Large intestine (tissue), 3 donors: ENCODE measurements at regions not wholly inside any gene's neighbourhood (a gene's known extent, or its start where the extent isn't known, plus 50 kb on each side); places are given as distances from the start of the nearest gene placed in this dataset.
"Not testable (repeated sequence)": the region's sequence is repeated elsewhere in the genome, so short reads cannot be mapped to it uniquely, and the experiment has no call there.

Source experiments
- DNase-seq, 2 donors: peaks; one replicate each; pipeline versions ENCODE4 v3.0.0 to v3.0.0-alpha.2; 2013
- H3K27ac ChIP-seq: one replicate; pipeline ENCODE4 v1.5.1; 2013; ENCODE audit warnings: low read length
- H3K27me3 ChIP-seq: 2 replicates; pipeline ENCODE4 v1.6.1; 2013; ENCODE audit warnings: low read length; ENCODE audit not compliant: control insufficient read depth, insufficient read depth
- H3K36me3 ChIP-seq: 2 replicates; pipeline ENCODE4 v1.6.1; 2013; ENCODE audit warnings: low read length; ENCODE audit not compliant: control insufficient read depth, insufficient read depth
- H3K4me1 ChIP-seq: one replicate; pipeline ENCODE4 v1.6.1; 2013; ENCODE audit warnings: low read length; ENCODE audit not compliant: control insufficient read depth, insufficient read depth
- H3K4me3 ChIP-seq: one replicate; pipeline ENCODE4 v1.5.1; 2013; ENCODE audit warnings: low read length
- H3K9me3 ChIP-seq: one replicate; pipeline ENCODE4 v1.6.1; 2013; ENCODE audit warnings: mild to moderate bottlenecking, low read depth, low read length, moderate library complexity; ENCODE audit not compliant: control insufficient read depth
- WGBS: methylation state at CpG from one replicate; pipeline ENCODE4 v1.1.5; 2013; ENCODE audit warnings: low lambda C conversion rate; ENCODE audit not compliant: insufficient coverage; 5-methylcytosine and 5-hydroxymethylcytosine counted together

DNA sequence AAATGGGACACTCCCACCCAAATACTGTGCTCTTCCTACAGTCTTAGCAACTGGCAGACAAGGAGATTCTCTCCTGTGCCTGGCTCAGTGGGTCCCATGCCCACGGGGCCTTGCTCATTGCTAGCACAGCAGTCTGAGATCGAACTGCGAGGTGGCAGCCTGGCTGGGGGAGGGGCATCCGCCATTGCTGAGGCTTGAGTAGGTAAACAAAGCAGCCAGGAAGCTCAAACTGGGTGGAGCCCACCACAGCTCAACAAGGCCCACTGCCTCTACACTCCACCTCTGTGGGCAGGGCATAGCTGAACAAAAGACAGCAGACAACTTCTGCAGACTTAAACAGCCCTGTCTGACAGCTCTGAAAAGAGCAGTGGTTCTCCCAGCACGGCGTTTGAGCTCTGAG, 174.8 kb downstream of the COL12A1 start:
- H3K27ac ChIP-seq, H3K4me3 ChIP-seq, H3K36me3 ChIP-seq, H3K4me1 ChIP-seq, DNase-seq, H3K9me3 ChIP-seq, H3K27me3 ChIP-seq: not testable (repeated sequence)
- no CpG with 5 or more reads among the region's 6 CpGs for WGBS

DNA sequence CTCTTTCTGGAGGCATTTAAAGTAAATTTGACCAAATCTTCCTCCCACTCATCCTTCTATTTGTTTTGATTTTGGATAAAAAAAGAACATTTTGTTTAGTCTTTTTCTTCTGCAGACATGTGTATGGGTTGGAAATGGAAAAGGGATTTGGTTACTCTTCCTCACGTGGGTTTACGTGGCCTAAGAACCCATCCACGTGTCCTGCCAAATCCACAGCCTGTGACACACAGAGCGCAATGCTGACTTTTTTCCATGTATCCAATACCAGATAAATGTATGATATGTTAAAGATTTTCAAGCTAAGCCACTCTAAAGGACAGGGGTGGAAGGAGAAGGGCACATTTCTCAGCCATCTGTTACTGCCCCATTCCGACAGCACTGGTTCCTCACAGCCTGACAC, 176.5 kb downstream of the COL12A1 start:
- Histone ChIP-seq H3K27ac (no peak overlapping the region), H3K4me3 (no peak overlapping the region), H3K4me1 (no peaks in the 10 kb centered on the region), H3K36me3 (no peaks in the 10 kb centered on the region), H3K9me3 (no peaks in the 10 kb centered on the region), H3K27me3 (no peaks in the 10 kb centered on the region)
- DNase-seq: no peak
- 85% methylated on average over 4 of the region's 5 CpGs for WGBS

DNA sequence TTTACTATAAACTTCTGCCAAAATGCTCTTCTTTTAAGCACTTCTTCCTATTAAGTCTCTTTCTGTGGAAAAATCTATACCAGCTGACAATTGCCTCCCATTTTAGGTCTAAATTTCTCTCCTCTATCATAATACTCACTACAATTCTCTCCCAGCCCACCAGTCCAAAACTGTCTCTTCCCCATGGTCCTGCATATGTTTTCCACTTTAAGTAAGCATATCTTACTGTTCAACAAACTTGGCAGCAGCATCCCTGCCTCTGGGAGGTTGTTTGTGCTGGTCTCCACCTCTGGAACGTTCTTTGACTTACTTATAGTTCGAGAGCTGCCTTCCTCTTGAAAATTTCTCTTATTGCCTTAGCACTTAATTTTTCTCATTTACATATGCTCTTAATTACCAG, 180.5 kb downstream of the COL12A1 start:
- H3K27ac ChIP-seq: no peak overlapping the region
- 100% methylated on average over 1 of the region's 2 CpGs for WGBS
- no peaks in the 10 kb centered on the region for H3K27me3 ChIP-seq
- no peaks in the 10 kb centered on the region for H3K4me1 ChIP-seq
- H3K36me3 ChIP-seq: no peaks in the 10 kb centered on the region
- no peak overlapping the region for H3K4me3 ChIP-seq
- no peak for DNase-seq
- H3K9me3 ChIP-seq: no peaks in the 10 kb centered on the region

DNA sequence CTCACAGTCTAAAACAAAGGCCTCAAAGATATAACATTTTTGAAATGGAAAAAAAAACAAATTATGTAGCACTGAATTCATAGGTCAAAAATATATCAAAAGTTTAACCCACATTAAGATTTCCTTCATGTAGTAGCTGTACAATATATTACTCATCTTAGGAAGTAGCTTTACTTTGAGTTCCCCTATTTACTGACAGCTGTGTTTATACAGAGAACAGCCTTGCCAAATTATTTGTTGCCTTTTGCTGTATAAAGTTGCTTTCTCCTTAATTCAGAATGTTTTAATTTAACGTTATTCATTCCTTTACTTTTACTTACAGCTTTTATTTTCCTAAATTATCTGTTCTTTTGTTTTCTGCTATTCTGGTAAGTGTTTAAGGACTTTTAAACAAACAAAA, 181.0 kb downstream of the COL12A1 start:
- WGBS: 57% methylated on average over 1 of the region's 1 CpG
- no peak overlapping the region for H3K27ac ChIP-seq
- H3K4me1 ChIP-seq: no peaks in the 10 kb centered on the region
- H3K27me3 ChIP-seq: no peaks in the 10 kb centered on the region
- H3K4me3 ChIP-seq: no peak overlapping the region
- DNase-seq: no peak
- no peaks in the 10 kb centered on the region for H3K9me3 ChIP-seq
- no peaks in the 10 kb centered on the region for H3K36me3 ChIP-seq

DNA sequence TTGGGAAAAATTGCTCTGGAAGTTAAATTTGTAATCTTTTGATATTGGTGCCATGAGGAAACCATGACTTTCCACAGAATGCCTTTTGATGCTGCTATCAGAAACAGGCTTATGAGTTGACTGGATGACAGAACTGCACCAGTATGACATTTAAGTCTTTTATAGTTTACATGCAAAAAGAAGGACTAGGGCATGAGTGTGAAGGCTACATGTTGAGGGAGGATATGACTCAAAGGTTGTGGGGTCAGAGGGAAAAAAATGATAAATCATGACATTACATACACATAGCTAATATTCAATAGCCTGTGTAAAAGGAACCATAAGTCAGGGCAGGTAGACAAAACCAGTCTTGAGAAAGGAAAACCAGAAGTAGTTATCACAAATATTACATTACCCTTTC, 182.2 kb downstream of the COL12A1 start:
- no peak for DNase-seq
- Histone ChIP-seq H3K4me3 (no peak overlapping the region), H3K27ac (no peak overlapping the region), H3K27me3 (no peaks in the 10 kb centered on the region), H3K36me3 (no peaks in the 10 kb centered on the region), H3K4me1 (no peaks in the 10 kb centered on the region), H3K9me3 (no peaks in the 10 kb centered on the region)

DNA sequence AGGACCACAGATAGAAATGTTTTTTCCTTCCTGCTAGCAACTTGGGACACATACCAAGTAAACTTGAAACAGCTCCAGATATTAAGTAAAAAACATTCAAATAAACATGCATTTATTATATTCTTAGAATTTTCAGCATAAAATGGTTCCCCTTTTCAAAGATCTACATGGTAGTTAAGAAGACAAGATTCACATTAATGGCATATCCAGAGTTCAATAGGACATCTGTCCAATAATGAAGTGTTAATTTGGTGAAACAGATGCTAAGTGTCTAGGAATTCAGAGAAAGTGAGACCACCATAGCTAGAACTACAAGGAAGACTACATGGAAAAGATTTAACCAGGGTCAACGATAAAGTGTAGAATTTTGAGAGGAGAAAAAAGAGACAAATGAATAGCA, 184.9 kb downstream of the COL12A1 start:
- WGBS: 90% methylated on average over 1 of the region's 1 CpG
- no peak overlapping the region for H3K27ac ChIP-seq
- H3K4me3 ChIP-seq: no peak overlapping the region
- H3K27me3 ChIP-seq: no peaks in the 10 kb centered on the region
- no peaks in the 10 kb centered on the region for H3K36me3 ChIP-seq
- H3K4me1 ChIP-seq: no peaks in the 10 kb centered on the region
- DNase-seq: no peak
- H3K9me3 ChIP-seq: no peaks in the 10 kb centered on the region

DNA sequence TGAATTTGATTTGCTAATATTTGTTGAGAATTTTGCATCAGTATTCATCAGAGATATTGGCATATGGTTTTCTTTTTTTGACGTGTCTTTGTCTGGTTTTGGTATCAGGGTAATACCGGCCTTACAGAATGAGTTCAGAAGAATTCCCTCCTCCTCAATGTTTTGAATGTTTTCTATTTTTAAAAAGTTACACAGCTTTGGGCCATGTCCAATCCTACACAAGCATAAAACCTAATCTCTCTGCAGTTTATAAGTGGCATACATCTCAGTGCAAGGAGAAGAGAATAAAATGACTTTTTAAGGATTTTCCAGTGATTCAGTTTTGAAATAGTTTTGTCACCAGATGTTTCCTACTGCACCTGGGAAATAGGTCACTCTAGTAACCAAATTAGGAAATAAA, 185.5 kb downstream of the COL12A1 start:
- Histone ChIP-seq H3K4me3 (no peak overlapping the region), H3K27ac (no peak overlapping the region), H3K27me3 (no peaks in the 10 kb centered on the region), H3K9me3 (no peaks in the 10 kb centered on the region), H3K36me3 (no peaks in the 10 kb centered on the region), H3K4me1 (no peaks in the 10 kb centered on the region)
- WGBS: 80% methylated on average over 1 of the region's 2 CpGs
- no peak for DNase-seq

DNA sequence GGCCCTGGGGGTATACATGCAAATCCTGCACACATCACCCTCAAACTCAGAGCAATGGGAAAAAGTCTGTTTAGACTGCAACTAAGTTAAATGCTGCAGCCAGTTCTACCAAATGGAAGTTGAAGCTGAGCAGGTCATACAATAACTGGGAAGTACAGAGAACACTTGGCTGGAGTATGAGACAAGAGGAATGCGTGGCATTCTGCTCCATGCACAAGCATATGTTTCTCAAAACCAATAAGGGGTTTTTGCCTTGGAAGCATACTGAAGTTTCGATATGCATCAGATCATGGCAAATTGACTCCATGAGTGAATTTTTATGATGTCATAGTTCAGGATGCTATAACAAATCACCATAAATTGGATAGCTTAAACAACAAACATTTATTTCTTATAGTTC, 193.8 kb downstream of the COL12A1 start:
- Histone ChIP-seq H3K4me3 (no peak overlapping the region), H3K9me3 (no peaks in the 10 kb centered on the region), H3K27ac (no peak overlapping the region), H3K36me3 (no peaks in the 10 kb centered on the region), H3K27me3 (no peaks in the 10 kb centered on the region), H3K4me1 (no peaks in the 10 kb centered on the region)
- WGBS: no CpG with 5 or more reads among the region's 2 CpGs
- no peak for DNase-seq

DNA sequence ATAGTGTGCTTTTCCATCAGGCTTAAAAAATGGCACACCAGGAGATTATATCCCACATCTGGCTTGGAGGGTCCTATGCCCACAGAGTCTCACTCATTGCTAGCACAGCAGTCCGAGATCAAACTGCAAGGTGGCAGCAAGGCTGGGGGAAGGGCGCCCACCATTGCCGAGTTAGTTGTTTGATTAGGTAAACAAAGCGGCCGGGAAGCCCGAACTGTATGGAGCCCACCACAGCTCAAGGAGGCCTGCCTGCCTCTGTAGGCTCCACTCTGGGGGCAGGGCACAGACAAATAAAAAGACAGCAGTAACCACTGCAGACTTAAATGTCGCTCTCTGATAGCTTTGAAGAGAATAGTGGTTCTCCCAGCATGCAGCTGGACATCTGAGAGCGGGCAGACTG, 201.9 kb downstream of the COL12A1 start:
- not testable (repeated sequence) for H3K27me3 ChIP-seq, H3K36me3 ChIP-seq, H3K27ac ChIP-seq, H3K9me3 ChIP-seq, H3K4me1 ChIP-seq, H3K4me3 ChIP-seq, DNase-seq
- no CpG with 5 or more reads among the region's 8 CpGs for WGBS

DNA sequence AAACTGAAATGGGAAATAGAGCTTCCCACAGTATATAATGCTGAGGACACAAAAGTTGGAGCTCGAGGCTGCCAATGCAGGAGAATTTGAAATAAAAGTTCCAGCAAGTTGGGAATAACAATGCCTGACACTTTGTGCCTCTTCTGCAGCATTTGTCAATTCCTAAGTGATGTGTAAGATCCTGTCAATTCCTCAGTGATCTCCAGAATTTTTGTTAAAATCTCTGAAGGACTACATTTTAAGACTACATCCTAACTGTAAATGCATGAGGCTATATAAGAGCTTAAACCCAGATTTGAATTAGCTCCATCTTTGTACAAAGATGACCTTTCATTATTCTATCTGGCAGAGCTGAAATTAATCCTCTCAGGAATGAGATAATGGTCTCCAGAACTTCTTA, 208.2 kb downstream of the COL12A1 start:
- no peak for DNase-seq
- no peak overlapping the region for H3K4me3 ChIP-seq
- no peak overlapping the region for H3K27ac ChIP-seq
- WGBS: no CpG with 5 or more reads among the region's 1 CpG
- H3K4me1 ChIP-seq: no peaks in the 10 kb centered on the region
- H3K36me3 ChIP-seq: no peaks in the 10 kb centered on the region
- H3K9me3 ChIP-seq: no peaks in the 10 kb centered on the region
- H3K27me3 ChIP-seq: no peaks in the 10 kb centered on the region

DNA sequence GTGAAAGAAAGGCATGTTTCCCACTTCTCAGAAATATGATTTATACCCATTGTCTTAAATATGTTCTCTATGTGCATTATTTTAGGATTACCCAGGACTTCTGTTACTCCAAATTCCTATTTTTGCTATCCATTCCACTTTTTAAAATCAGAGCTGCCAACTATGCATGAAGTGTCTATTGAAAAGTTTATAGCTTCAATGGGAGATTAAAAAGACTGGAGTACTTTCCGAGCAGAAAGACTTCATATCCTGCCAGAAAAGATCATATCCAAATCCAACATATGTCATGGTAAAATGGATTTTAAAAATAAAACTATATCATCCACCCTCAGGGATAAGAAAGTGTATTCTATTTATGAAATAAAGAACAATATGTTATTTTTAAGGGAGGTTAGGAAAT, 212.7 kb downstream of the COL12A1 start:
- no CpG with 5 or more reads among the region's 1 CpG for WGBS

More for the DNA sequence above, 212.7 kb downstream of the COL12A1 start:
- no peak for DNase-seq
- Histone ChIP-seq H3K27ac (no peak overlapping the region), H3K36me3 (no peaks in the 10 kb centered on the region), H3K9me3 (no peaks in the 10 kb centered on the region), H3K4me1 (no peaks in the 10 kb centered on the region), H3K4me3 (no peak overlapping the region), H3K27me3 (no peaks in the 10 kb centered on the region)
